ENCODE measurements at regions not wholly inside any gene's neighbourhood (a gene's known extent, or its start where the extent isn't known, plus 50 kb on each side); places are given as distances from the start of the nearest gene placed in this dataset.
A peak's percentile ranks its signal among the peaks of the same experiment; 100 is the strongest.
"Not testable (repeated sequence)": the region's sequence is repeated elsewhere in the genome, so short reads cannot be mapped to it uniquely, and the experiment has no call there.

DNA sequence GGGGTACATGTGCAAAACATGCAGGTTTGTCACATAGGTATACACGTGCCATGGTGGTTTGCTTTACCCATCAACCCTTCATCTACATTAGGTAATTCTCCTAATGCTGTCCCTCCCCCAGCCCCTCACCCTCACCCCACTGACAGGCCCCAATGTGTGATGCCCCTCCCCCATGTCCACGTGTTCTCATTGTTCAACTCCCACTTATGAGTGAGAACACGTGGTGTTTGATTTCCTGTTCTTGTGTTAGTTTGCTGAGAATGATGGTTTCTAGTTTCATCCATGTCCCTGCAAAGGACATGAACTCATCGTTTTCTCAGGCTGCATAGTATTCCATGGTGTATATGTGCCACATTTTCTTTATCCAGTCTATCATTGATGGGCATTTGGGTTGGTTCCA, 232.9 kb upstream of the RASGRP1 start:
- not testable (repeated sequence) for DNase-seq (ENCODE audit: low read depth in 1 of 2, low spot score in 1 of 2)

GRCh38 chr15:38799202-38799601, 234.6 kb upstream of the RASGRP1 start:
- DNase-seq (ENCODE audit: low read depth in 1 of 2, low spot score in 1 of 2): not testable (repeated sequence)

DNA sequence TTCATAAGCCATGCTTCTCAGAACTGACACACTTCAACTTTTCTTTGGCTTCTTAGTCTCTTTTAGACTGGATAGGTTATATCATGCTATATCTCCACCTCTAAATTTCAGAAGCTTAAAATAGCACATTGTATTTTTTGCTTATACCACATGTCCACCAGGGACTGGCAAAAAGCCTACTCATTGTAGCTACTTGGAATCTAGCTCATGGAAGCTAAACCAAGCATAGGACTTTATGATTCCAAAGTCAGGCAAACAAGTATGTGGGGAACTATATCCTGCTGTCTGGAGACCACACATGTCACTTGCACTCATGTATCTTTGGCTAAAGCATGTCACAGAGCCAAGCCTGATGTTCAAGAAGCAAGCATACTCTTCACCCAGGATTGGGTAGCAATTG, 245.0 kb upstream of the RASGRP1 start:
- DNase-seq (ENCODE audit: low read depth in 1 of 2, low spot score in 1 of 2): no peak

DNA sequence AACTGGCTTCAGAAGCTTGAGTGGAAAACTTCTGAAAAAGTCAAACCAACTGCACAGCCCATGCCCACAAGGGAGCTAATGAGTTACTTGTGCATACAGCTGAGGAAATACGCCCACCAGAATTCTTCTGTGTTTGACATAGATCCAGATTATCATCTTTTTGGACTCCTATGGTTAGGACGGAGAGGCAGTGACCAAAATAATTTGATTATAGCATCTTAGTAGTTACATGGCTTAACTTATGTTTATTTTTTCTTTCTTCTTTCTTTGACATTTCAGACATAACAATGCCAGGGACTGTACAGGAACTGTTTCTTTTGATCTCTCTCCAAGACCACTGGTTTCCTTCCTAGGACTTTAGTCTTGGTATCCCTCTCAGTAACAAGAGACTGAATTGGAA, 246.1 kb upstream of the RASGRP1 start:
- DNase-seq (ENCODE audit: low read depth in 1 of 2, low spot score in 1 of 2): no peak

- DNase-seq (ENCODE audit: low read depth in 1 of 2, low spot score in 1 of 2): not testable (repeated sequence)
These were observed 249.6 kb upstream of the RASGRP1 start for GRCh38 chr15:38814254-38814653.

- DNase-seq (ENCODE audit: low read depth in 1 of 2, low spot score in 1 of 2): no peak
These were observed 250.3 kb upstream of the RASGRP1 start for GRCh38 chr15:38814891-38815290.

DNA sequence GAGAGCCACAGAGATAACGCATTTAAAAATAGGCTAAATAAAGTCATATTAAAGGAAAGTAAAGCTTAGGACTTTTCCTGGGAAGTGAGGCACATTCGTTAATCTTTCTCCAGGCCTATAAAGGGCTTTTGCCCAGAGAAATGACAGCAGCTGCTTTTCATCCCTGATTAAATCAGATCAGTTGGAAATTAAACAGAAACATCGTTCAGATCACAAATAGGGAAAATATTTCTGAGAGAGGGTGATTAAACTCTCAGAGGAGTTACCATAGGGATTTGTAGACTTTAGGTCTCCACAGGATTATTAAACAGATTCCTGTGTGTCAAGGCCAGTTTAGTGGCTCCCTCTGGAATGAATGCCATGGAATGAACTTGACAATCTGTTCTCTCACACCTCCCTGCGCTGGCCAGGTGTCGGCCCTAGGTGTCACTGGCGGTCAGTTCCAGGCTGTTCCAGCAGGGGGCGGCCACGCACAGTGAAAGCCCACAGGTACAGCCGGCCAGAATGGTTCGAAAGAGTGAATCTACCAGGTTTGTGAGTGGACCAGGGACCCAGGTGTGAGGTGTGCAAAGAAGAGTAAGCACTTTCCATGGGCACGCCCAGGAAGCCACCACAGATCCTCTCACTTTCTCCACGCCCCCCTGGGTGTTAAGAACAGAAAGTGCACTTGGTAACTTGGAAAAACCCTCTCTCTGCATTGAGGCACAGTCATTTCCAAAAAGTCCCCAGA, 253.0 kb upstream of the RASGRP1 start:
- peak; percentile 65 to 69 for DNase-seq (ENCODE audit: low read depth in 1 of 2, low spot score in 1 of 2)

DNA sequence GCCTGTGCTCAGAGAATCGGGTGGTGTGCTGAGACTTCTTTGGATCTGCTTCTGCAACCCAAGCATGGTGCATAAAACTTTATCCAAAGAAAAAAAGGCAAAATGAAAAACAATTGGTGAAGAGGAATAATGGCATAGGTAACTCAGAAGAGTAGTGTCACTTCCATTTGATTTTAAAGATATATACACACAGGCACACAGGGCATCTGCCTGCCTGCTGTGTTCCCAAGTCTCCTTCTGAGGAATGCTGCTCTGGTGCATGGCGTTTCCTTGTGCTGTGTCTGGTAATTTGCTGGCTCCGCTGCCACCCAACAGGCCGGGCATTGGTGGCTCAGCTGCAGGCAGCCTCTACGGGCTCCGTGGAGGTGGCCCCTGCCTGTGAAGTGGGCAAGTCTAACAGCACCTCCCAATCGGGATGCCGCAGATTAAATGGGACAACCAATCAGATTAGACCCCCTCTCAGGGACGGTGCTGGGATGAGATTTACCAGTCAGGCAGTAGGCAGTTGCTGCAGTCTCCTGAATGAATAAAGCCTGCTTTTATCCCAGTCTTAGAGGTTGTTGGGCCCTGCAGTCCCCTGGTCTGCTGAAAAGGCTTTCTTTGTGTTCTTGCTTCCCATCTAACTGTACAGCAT, 253.7 kb upstream of the RASGRP1 start:
- no peak for DNase-seq (ENCODE audit: low read depth in 1 of 2, low spot score in 1 of 2)

DNA sequence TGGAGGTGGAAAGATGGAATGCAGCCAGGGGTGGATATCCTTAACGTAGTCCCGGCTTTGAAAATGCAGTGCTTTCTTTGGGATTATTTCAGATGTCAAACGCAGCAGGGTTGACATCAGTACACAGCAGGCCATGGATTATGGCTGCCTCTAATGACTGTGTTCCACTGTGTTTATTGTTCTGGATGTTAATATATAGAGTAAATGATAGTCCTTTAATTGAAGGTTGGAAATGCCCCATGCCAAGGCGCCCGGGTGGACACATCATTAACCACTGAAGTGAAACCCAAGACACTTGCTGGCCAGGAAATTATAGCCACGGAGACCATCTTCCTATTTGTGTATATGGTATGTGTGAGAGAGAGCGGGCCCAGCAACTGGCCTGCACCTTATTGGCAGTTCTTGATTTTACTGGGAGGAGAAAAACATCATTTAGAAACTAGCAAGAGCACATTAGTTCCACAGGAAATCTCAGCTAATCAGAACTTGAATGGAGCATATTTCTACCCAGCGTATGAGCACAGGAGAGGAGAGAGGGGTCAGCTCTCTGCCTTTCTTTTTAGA, 254.9 kb upstream of the RASGRP1 start:
- DNase-seq (ENCODE audit: low read depth in 1 of 2, low spot score in 1 of 2): no peak

DNA sequence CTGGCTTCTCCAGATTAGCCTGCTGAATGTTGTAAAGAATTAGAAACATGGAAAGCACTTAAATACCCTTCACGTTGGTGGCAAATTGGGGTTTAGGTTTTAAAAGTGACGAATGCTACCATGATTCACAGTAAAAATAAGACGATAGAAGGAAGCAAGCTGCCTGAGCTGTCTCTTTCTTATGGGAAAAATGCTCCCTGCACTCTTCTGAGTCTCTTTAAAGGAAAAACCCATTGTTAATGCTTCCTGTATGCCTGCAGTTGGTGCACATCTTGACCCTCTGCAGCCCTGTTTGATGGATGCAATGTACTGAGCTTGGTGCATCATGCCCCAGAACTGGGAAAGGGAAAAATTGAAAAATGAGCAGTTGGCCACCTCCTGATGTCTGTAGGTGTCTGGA, 258.6 kb upstream of the RASGRP1 start:
- no peak for DNase-seq (ENCODE audit: low read depth in 1 of 2, low spot score in 1 of 2)

DNA sequence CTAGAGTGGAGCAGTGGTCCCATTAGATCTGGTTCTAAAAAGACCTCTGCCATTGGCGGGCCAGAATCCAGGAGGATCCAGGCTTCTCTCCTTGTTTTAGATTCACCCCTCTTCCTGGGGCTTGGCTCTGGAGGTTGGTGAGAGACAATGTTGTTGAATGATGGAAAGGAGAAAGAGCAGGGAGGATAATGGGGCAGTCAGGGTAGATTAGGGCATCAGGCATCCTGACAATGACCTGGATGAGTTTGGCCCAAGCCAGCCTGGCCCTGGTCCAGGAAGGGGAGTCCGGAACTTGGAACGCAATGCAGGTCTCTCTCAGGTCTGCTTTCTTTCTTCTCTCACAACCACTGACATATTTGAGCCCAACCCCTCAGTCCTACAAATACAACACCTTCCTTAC, 260.1 kb upstream of the RASGRP1 start:
- DNase-seq (ENCODE audit: low read depth in 1 of 2, low spot score in 1 of 2): no peak

DNA sequence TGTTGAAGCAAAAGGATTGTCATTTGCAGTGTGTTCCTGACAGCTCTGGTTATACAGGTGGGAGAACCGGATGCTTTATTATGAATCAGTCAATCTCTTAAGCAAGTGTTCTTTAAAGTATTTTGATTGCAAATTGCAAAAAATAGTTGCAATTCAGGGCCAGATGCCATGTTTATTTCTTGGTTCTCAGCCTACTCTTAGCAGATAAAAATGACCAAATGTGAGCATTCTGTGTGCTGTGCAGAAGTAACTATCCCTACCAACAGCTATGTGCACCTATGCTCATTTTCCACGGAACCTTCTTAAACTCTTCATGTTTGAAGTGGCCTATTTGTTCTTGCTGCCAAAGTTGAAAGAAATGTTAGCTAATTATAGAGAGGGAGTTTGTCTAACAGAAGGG, 262.3 kb upstream of the RASGRP1 start:
- no peak for DNase-seq (ENCODE audit: low read depth in 1 of 2, low spot score in 1 of 2)

- no peak for DNase-seq (ENCODE audit: low read depth in 1 of 2, low spot score in 1 of 2)
These were observed 263.5 kb upstream of the RASGRP1 start for GRCh38 chr15:38828031-38828532.

- DNase-seq (ENCODE audit: low read depth in 1 of 2, low spot score in 1 of 2): no peak
These were observed 264.5 kb upstream of the RASGRP1 start for GRCh38 chr15:38829086-38829485.

GRCh38 chr15:38842226-38842625, 277.6 kb upstream of the RASGRP1 start:
- DNase-seq (ENCODE audit: low read depth in 1 of 2, low spot score in 1 of 2): no peak

DNA sequence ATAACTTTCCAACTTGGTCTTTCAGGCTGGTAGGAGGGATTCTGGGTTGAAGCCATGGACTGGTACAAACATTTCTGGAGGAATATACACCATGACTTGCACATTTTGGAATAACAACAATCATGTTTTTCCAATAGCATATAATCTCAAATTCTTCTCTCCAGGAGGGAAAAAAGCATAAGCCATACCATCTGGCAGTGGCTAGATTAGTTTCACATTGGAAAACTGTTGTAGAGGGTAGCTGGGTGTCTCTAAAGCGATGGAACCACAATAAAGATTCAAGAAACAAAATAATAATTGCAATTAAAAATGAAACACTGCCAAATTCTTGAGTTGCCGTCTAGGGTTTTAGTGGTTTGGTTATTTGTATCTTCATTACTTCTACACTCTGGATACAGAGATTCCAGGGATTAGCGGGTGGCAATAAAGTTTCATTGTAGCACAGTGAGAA, 278.5 kb upstream of the RASGRP1 start:
- no peak for DNase-seq (ENCODE audit: low read depth in 1 of 2, low spot score in 1 of 2)

DNA sequence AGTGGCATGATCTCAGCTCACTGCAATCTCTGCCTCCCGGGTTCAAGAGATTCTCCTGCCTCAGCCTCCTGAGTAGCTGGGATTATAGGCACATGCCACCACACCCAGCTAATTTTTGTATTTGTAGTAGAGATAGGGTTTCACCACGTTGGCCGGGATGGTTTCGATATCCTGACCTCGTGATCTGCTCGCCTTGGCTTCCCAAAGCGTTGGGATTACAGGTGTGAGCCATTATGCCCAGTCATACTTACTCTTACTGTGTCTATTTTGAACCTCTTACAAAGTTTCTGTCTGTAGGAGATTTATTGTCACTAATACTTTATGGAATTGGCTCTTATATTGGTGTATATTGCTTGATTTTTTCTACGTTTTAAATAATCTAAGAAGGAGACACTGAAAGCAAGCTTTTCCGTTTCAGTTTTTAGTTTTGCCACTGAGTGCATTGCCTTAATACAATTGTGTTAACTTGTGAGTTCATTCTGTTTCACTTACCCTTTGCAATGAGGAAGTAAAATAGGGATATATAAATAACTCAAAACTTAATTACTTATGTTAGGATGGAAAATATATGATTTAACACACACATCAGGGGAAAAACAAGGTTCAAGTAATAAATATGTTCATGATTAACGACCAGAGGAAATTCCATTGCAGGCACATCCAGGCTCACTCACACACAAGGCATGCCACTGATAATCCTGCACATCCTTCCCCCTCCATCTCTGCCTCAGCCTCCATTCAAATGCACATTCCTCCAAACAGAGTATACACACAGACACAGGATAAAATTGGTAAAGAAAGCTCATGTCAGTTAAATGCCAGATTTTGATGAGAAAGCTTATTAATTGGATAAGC, 279.3 kb upstream of the RASGRP1 start:
- DNase-seq (ENCODE audit: low read depth in 1 of 2, low spot score in 1 of 2): no peak

DNA sequence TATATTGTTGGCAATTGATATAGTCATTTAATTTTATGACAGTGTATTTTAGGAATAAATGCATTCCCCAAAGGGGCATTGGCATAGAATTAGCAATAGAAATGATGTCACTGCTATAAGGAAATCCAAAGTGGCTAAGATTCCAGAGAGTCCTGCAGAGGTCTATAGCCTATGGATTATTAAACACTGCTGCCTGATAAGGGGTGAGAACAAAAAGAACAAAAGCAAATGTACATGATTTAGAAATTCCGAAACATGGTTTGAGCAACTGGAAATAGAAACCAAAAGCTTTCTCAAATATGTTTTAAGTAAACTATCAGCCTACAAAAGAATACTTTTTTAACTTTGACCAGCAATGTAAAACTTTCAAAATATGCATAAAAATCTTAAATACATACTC, 280.1 kb upstream of the RASGRP1 start:
- no peak for DNase-seq (ENCODE audit: low read depth in 1 of 2, low spot score in 1 of 2)

DNA sequence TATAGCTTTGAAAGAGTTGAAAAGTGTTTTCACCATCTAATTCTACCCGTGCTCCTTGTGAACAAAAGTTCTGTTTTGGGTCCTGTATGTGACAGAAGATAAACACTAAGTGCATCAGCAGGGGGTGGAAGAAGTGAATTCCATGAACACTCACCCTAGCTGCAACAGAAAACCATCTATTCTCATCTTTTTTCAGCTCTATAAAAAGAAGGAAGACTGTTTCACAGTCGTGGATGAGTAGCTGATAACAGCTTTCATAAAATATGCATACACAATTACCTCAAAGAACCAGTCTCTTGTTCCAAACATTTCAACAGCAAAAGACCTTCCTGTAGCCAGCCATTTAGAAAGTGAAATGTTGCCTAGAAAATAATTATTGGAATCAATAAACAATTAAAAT, 281.7 kb upstream of the RASGRP1 start:
- no peak for DNase-seq (ENCODE audit: low read depth in 1 of 2, low spot score in 1 of 2)

GRCh38 chr15:38847666-38848065, 283.1 kb upstream of the RASGRP1 start:
- no peak for DNase-seq (ENCODE audit: low read depth in 1 of 2, low spot score in 1 of 2)

DNA sequence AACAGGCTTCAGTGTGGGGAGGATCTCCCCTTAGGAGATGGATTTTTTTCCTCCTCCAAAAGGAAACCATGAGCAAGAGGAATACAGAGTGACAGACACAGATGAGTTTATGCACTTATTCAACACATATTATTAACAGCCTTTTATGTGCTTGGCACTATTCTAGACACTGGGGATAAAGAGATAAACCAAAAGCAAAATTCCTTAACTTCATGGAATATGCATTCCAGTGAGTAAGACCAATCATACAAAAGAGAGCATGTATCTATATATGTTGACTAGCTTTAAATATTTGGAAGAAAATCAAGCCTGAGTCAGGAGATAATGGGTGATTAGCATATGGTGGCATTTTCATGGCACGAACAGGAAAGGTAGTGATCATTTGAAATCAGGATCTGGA, 284.4 kb upstream of the RASGRP1 start:
- no peak for DNase-seq (ENCODE audit: low read depth in 1 of 2, low spot score in 1 of 2)

Data from activated CD4-positive, alpha-beta T cell treated with anti-CD3 and anti-CD28 coated beads, Interleukin-2, amount 50 U/mL, for 24 hours (primary cell).